ENCODE measurements at regions not wholly inside any gene's neighbourhood (a gene's known extent, or its start where the extent isn't known, plus 50 kb on each side); places are given as distances from the start of the nearest gene placed in this dataset.

GRCh38 chr9:19922476-19923118 is 133.8 kb upstream of the SLC24A2 start:
- TF ChIP-seq, protein P1, sequence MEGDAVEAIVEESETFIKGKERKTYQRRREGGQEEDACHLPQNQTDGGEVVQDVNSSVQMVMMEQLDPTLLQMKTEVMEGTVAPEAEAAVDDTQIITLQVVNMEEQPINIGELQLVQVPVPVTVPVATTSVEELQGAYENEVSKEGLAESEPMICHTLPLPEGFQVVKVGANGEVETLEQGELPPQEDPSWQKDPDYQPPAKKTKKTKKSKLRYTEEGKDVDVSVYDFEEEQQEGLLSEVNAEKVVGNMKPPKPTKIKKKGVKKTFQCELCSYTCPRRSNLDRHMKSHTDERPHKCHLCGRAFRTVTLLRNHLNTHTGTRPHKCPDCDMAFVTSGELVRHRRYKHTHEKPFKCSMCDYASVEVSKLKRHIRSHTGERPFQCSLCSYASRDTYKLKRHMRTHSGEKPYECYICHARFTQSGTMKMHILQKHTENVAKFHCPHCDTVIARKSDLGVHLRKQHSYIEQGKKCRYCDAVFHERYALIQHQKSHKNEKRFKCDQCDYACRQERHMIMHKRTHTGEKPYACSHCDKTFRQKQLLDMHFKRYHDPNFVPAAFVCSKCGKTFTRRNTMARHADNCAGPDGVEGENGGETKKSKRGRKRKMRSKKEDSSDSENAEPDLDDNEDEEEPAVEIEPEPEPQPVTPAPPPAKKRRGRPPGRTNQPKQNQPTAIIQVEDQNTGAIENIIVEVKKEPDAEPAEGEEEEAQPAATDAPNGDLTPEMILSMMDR (IDR thresholded peaks at IDR 0.05): peak; percentile 50

- TF ChIP-seq, protein P1 (IDR thresholded peaks at IDR 0.05): no peak
Measured at GRCh38 chr9:19920401-19920800, 131.6 kb upstream of the SLC24A2 start.

GRCh38 chr9:19918630-19919029 is 129.8 kb upstream of the SLC24A2 start:
- TF ChIP-seq, protein P1 (IDR thresholded peaks at IDR 0.05): no peak

DNA sequence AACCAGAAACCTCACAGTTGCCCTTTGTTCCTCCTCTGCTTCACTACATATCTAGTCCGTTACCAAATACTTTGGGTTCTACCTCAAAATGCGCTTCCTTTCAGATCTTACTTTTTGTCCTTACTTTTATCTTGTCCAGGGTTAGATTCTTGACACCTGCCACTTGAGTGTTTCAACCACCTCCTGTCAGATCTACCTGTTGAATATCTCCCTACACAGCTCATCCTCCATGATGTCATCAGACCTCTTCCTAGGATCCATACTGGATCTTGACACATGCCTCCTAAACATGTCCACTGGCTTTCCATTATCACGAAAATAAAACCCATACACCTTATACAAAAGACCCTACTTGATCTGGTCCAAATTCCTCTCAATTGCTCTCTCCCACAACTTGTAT is 125.2 kb upstream of the SLC24A2 start:
- TF ChIP-seq, protein P1 (IDR thresholded peaks at IDR 0.05): no peak

DNA sequence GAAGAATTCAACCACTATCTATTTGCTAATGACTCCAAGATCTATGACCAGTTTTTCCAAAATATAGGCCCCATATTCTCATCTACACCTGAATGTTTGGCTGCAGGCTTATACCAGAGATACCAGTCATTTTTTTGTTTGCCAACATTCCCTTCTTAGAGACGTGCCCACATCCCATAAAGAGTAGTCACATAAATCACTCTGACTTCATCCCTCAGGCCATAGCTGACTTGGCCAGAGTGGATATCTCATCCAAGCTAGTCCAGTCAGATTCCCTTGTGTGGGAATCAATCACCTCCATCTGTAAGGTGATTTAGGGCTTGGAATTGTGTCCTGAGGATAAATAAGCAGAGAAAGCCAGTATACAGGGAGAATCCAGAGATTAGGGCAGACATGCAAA is 124.3 kb upstream of the SLC24A2 start:
- TF ChIP-seq, protein P1 (IDR thresholded peaks at IDR 0.05): no peak

DNA sequence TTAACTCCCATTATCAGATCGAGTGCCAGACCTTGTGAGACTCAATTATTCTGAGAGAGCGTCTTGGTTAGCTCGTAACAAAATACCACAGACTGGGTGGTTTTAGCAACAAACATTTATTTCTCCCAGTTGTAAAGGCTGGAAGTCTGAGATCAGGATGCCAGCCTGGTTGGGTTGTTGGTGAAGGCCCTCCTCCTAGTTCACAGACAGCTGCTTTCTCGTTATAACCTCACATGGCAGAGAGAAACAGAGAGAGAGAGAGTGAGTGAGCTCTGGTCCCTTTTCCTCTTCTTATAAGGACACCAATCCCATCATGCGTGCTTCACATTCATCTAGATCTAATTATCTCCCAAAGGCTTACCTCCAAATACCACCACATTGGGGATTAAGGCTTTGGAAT is 114.2 kb upstream of the SLC24A2 start:
- TF ChIP-seq, protein P1 (IDR thresholded peaks at IDR 0.05): no peak

DNA sequence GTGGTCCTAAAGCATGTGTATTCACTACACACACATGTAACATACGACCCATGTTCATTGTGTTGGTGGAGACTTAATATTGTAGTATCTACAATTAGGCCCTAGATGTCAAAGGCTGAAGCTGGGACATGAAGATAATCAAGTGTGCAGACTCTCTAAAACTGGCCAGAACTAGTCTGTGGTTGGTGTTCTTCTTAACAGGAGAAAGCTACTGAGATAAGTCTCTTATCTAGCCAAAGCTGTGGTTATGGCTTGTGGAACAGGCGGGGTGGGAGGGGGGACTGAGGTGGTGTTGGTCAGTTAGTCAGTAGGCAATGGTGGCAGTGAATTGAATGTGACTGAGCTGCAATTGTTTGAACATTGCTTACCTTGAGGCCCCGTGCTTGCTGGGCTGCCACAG is 112.7 kb upstream of the SLC24A2 start:
- TF ChIP-seq, protein P1 (IDR thresholded peaks at IDR 0.05): no peak

GRCh38 chr9:19896161-19896560 is 107.3 kb upstream of the SLC24A2 start:
- TF ChIP-seq, protein P1 (IDR thresholded peaks at IDR 0.05): no peak
